CMK (cell line): ENCODE measurements at regions not wholly inside any gene's neighbourhood (a gene's known extent, or its start where the extent isn't known, plus 50 kb on each side); places are given as distances from the start of the nearest gene placed in this dataset.

ENCODE experiments used
- DNase-seq: peaks from one replicate; pipeline ENCODE4 v3.0.0-alpha.2; 2010; ENCODE audit warnings: low read depth

DNA sequence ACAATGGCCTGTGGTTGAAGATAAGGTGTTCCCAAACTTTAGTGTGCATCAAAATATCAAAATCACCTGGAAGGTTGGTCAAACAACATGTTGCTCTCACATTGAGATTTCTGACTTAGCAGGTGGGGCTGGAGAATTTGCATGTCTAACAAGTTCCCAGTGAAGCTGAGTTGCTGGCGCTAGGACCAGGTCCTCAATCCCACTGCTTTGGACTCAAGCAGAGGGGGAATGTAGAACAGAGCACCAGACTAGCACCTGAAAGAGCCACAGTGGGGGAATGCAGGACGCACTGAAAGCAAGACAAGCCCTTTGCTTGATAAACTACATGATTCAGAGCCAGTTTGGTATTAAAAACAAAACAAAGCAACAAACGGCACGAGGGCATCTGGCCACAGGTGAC, 458.1 kb downstream of the MTRR start:
- no peak for DNase-seq

DNA sequence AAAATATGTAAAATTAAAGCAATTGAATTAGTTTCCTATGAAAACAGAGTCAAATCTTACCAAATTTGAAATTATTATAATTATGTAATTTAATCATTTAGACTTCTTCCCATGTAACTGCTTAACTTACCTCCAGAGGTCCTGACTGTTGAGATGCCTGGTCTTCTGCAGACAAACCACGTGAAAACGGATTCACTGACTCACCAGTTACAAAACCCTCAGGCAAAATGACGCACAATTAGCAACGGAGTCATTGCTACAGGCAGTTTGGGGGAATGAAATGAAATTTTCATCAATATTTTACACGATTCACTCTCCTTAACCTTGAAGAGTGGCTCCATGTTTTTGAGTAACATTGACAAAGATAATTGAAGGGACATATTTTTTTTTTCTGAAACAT, 460.8 kb downstream of the MTRR start:
- no peak for DNase-seq

DNA sequence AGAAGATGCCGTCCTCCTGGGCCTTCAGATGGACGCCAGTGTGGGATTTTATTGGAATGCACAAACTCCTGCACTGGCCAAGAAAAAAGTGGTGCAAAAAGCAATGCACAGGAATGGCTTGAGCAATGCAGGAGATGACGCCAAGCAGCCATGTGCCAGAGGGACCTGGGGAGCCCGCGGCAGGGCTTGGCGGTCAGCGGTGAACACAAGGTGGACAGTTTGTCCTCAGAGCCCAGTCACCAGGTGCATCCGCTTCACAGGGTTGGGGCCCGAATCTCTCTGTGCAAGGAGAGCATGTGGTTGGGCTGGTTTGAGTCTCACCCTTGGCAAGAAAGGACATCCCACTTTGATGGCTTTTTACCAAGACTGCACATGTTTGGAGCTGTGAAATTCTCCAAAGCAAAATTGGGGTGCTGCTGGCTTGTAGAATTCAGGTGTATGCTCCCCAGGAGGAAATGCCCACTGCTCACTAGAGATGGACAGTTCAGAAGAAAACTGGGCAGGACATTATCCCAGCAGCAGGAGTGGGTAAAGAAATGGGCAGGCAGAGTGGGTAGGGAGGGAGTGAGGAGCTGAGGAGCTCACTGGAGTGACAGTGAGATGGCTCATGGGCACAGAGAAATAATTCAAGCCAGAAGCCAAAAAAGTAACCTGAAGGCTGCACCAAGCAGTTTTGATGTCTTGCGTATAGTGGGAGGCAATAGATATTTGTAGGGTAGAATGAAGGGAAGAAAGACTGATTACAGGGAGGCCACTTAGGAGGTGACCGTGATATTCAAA, 463.9 kb downstream of the MTRR start:
- DNase-seq, result no peak

DNA sequence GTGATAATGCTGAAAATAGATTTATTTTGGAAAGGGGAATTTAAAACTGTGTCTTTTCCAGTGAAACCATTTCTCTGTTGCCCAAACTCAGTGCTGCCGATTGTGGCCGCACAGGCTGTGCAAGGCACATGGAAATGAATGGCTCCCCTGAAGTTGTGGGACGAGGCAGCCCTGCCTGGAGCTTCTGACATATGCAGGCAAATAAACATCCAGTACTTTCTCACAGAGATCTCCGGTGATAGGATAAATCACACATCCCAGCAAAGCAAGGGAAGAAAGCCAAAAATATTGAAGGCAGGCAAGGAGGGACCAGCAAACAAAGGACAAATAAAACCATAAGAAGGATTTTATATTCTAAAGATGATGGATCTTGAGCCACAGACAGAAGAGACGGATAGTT, 464.5 kb downstream of the MTRR start:
- no peak for DNase-seq

DNA sequence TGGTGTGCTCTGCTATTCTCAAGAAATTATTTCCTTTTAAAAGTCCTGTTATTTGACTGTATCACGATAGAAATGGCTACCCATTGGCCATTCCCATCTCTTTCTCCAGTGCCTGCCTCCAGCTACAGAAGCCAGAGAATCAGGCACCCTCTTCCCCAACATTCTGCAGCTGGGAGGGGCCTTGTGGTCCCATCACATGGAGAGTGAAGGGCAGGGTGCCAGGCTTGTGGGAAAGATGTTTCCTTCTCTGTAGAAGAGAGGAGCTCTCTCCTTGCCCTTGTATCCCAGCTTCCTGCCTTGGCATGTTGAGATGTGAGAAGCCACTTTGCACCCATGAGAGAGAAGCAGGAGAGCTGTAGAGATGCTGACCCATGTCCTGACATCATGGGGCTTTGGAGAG, 465.0 kb downstream of the MTRR start:
- no peak for DNase-seq

DNA sequence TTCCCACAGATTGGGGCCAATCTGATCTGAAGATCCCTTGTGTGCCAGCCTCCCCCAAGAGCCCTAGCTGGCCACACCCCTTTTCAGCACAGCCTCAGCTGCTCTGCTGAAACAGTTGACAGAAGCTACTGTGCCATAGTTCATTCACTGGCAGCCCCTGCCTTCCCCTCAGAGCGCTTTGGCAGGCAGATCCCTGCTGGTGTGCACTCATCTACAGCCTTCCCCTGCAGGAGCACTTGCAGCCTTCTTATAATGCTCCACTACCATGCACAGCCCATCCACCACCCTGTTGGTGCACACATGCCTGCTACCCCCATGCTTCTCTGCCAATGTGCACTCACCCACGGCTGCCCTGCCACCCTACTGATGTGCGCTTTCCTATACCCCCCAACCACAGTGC, 471.3 kb downstream of the MTRR start:
- no peak for DNase-seq

DNA sequence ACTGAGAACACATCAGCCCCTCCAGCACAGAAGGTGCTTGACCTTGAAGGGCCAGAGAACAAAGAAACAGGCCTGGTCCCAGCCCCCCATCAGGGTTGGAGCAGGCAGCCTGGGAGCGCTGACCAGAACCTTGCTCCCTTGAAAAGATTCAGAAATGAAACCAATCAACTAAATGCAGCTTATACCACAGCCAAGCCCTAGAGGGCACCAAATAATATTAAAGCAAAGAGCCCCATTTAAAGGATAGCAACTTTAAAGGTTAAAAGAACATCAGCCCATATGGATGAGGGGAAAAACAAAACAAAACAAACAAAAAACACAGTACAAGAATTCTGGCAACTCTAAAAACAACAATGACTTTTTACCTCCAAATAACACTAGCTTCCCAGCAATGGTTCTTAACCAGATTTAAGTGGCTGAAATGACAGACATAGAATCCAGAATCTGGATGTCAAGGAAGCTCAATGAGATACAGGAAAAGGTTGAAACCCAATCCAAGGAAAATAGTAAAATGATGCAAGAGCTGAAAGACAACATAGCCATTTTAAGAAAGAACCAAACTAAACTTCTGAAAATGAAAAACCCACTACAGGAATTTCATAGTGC, 471.9 kb downstream of the MTRR start:
- no peak for DNase-seq

DNA sequence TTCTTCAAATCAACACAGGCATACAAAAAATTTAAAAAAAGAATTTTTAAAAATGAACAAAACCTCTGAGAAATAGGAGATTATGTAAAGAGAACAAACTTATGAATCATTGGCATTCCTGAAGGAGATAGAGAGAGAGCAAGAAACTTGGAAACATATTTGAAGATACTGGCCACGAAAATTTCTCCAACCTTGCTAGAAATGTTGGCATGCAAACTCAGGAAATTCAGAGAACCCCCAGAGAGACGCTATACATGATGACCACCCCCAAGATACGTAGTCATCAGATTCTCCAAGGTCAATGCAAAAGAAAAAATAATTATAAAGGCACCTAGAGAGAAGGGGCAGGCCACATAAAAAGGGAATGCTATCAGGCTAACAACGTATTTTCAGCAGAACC, 472.5 kb downstream of the MTRR start:
- no peak for DNase-seq

DNA sequence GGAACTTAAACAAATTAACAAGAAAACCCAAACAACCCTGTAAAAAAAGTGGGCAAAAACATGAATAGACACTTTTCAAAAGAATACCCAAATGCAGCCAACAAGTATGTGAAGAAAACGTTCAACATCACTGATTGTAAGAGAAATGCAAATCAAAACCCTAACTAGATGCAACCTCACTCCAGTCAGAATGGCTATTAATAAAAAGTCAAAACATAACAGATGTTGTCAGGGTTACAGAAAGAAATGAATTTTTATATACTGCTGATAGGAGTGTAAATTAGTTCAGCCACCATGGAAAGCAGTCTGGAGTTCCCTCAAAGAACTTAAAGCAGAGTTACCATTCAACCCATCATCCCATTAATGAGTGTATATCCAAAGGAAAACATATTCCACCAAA, 479.0 kb downstream of the MTRR start:
- DNase-seq, result no peak

DNA sequence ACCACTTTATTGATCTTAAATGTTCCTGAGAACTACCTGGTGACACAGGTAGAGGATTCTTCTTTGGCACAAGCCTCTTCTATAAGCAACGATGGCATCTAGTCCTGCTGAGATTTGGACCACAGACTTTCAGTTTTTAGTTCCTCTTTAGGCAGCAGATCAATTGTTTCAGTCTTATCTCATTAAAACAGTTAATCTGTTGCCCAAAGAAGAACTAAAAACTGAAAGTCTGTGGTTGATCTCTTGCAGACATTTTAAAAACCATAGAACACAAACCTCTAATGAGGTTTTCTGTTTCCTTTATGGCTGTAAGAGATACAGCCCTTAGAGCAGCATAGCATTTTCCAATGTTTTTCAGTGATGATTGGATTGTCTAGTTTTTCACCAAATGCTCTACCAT, 480.9 kb downstream of the MTRR start:
- peak; percentile 71 for DNase-seq

DNA sequence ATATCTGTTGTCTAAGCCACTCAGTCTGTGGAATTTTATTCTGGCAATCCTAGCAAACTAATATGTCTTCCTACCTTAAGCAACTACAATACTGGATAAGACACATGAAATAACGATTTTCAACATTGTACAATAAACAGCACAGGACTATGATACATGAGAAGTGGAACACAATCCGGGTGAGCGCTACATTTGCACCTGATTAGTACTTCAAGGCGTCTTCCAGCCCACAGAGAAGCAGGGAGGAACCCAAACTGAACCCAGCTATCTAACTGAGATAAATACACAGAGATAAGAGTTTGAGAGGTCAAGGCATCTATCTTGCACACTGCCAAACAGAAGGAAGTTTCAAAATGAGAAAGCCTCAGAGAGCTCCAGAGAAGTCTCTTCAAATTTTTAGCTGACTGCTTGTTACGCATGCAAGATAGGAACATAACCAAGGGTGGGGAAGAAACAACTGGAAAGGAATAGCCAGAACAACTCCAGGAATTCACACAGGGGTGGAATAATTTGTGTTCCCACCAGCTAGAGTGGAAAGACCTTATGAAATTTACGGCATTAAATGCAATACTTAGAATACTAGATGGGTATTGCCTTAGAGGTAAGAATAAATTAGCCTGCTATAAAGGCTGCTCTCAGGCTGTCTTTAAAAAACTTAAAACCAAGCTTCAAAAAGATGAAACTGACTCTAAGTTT, 481.8 kb downstream of the MTRR start:
- DNase-seq, result no peak

DNA sequence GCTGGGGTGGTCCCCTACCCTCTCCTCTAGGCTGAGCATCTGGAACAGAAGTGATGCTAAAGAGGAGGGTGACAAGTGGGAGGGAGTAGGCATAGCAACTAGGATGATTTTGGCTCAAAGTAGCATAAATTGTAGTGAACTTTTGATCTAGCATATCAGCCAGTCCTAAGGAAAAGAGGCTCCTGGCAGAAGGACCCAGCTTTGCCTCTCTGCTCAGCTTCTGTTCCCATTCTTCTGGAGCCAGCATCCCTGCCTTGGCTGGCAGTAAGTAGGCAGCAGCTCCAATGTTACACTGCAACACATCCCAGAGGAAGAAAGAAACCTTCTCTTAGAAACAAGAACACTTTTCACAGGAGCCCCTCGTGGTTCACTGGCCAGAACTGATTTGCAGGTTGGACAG, 487.0 kb downstream of the MTRR start:
- no peak for DNase-seq

DNA sequence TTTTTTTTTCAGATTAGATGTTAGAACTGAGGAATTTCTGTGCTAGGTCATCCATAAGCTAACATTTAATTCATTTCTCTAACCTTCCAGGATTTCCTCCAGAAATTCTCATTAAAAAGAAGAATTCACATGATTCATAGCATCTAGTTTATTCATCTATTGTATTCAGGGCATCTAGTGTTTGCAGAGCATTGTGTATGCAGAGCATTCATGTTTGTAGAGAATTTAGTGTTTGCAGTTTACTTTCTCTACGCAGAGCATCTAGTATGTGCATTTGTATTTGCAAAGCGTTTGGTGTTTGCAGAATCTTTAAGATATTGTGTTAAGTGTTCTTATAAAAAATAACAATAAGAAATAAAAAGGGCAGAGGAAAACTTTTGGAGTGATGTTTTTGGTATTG, 491.1 kb downstream of the MTRR start:
- no peak for DNase-seq

DNA sequence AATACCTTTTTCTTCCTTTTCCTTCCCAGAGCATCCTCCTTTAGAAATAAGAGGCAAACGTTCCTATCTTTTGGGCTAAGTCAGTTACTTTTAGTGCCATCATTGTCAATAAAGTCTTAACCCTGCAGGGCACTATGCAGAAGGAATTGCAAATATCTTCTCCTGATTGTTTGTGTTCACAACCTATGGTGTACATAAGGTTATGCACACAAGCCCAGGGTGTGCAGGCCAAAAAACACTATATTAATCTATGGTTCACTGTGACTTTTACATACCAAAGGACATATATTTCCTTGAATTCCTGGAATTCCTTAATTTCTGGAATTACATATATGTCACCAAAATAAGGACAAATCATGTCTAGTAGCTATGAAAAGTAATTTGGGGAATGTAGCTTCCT, 493.5 kb downstream of the MTRR start:
- no peak for DNase-seq

DNA sequence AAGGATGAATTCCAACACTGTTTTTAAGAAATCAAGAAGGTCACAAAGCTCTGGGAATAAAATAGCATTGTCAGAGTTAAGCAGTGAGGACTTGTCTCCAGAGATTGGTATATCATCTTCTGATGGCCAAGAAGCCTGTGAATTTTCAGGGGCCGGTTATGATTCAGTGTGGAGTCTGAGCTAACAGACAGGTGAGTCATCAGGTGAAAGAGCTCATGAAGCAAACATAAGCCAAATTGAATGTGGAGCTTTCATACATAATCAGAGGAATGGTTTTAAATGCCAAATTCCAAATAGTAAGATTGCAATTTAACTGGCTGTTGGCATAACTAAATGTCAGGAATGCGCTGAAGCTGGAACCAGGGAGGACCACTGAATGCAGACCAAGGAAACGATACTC, 494.2 kb downstream of the MTRR start:
- no peak for DNase-seq

DNA sequence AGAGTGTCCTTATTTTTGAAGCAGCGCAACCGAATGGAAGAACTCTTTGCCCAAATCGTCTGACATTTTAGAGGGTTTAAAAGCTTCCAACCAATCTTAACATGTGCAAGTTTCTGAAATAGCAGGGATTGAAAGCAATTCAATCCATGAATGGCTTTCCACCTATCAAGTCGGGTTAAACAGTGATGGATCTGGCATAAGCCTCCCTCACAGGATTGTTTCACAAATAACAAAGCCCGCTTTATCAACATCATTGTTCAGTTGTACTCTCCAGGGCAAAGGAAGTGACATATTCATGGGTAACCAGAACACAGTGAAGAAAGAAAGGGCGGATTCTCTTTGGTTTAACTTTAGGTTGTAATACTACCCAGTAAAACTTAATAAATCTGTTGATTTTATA, 497.3 kb downstream of the MTRR start:
- DNase-seq, result no peak

DNA sequence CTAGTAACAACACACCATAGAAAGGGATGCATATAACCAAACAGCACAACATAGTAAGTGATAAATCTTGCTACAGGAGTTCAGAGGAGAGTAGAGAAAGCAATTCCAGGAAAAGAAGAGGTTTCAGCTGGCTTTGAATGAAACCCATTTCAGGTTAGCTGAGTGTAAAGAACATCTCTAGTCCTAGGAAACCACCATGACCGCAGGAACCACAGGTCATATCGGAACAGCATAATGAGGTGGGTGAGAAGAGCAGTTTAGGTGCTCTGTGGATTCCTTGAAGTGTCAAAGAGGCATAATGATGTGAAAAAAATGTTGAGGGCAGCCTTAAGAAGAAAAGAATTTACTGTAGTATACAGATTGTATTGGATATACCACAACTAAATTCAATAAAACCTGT, 507.5 kb downstream of the MTRR start:
- no peak for DNase-seq

DNA sequence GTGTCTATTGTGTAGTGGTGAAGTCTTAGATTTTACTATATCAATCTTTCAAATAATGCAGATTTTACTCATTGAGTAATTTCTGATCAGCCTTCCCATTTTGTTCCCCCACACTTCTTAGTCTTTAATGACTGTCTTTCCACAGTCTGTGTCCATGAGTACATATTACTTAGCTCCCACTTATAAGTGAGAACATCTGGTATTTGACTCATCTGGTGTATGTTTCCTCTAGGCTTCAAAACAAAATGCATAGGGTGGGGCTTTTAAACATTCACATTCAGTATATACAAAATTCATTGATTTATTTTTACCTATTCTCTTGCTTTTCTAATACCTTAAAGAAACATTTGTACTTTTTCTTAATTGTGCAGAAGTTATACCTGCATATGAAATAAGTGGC, 513.0 kb downstream of the MTRR start:
- DNase-seq, result no peak

DNA sequence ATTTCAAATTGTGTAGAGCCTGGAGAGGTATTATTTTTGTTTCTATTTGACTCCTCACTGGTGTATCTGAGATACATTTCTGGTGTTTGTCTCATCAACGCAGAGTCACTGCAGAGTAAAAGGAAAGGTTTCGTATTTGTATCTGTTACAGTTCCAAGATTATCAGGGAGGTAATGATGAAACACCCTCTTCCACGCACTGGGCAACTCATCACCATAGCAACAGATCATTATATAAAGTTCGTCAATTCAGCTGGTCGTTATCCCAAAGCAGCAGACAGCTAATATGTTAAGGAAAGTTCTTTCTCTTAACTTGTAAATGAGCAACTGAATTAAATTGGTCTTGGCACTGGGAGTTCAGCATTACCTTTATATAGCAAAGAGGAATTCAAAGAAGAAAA, 513.5 kb downstream of the MTRR start:
- no peak for DNase-seq

DNA sequence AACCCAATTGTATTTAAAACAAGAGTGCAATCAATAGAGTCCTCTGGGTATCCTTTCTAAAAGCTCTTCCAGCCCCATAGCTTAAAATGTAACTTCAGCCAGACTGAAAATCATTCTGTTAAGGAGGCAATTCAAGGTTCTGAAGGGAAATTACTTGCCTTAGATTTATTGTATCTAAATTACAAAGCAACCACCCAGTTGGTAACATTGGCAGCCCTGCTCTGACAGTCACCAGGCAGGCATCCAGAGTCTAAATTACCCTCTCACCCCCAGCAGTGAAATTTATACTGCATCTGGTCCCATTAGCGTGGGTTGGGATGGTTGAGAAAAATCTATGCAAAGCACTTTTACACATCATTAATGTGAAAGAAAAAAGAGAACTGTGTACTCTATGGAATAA, 514.7 kb downstream of the MTRR start:
- DNase-seq, result no peak

DNA sequence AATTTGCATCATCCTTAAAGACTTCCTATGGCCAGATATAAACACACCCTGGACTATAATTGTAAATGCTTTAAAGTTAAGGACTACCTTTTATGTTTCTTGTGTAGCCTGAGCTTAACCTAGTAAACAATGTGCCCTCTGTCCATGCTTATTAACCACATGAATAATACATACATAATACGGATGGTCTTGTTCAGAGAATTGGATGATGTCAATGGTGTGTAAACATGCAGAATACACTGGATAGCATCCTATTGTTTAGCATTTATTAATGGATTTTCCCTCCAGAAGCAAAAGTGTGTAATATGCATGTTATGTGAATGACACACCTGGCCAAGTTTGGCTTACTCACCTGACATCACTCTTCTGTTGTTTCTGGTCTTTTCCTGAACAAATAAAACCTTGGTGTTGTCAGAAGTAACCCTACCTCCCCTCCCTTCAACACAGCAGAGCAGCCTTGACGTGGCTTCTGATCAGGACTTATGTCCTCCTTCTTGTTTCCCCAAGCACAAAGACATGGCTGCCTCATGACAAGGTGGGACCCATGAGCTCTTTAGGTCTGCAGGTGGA, 517.9 kb downstream of the MTRR start:
- DNase-seq, result no peak

DNA sequence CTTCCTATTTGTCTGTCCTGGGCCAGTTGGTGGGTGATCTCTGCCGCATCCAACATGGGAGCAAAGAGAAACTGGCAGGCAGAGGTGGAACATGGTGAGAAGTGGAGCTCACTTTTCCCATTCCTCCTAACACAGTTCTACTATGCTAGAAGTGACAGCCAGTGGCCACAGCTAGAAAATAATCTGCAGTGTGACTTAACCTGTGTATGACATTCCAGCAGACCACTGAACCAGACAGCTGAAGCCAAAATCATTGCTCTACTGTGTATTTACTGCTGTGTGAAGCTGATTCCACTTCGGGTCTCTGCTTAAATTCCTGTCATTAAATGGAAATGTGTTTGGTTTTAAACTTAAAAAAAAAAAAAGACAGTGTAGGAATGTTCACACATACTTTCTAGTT, 523.0 kb downstream of the MTRR start:
- DNase-seq, result no peak

DNA sequence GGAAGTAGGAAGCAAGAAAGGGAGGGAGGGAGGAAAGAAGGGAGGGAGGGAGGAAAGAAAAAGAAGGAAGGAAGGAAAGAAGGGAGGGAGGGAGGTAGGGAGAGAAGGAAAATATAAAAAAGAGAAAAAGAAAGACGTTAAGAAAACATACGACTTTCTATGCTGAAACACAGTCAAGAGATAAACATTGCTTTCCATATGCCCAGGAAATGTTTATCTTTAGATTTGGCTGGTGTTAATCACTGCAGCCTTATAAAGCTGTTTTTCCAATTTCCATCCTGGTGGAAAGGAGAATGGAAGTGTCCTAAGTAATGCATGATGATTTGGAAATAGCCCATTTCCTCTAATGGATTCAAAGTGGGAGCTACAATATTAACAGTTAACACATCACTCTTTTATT, 524.3 kb downstream of the MTRR start:
- no peak for DNase-seq
